Loucy (cell line): ENCODE measurements at regions not wholly inside any gene's neighbourhood (a gene's known extent, or its start where the extent isn't known, plus 50 kb on each side); places are given as distances from the start of the nearest gene placed in this dataset.

Experiments used
- H2AFZ ChIP-seq: fragments of 200-600 bp; sonication (generic); 2 replicates; pipeline ENCODE4 v1.6.0; 2016; ENCODE audit warnings: antibody characterized with exemption, mild to moderate bottlenecking, low read length, moderate library complexity
- H3F3A ChIP-seq: fragments of 200-600 bp; 2 replicates; pipeline ENCODE4 v1.6.0; 2016; ENCODE audit warnings: antibody characterized with exemption, low read depth, mild to moderate bottlenecking
- H3K27me3 ChIP-seq: fragments of 200-600 bp; sonication (generic); 2 replicates; pipeline ENCODE4 v1.6.1; 2014; ENCODE audit warnings: low read length, mild to moderate bottlenecking; ENCODE audit not compliant: insufficient read depth, poor library complexity, severe bottlenecking
- H3K36me3 ChIP-seq: fragments of 200-600 bp; sonication (generic); 2 replicates; pipeline ENCODE4 v1.6.1; 2016; ENCODE audit warnings: low read length; ENCODE audit not compliant: insufficient read depth
- H3K4me1 ChIP-seq: fragments of 200-600 bp; sonication (generic); 2 replicates; pipeline ENCODE4 v1.5.1; 2014; ENCODE audit warnings: low read length, mild to moderate bottlenecking; ENCODE audit not compliant: insufficient read depth, poor library complexity, severe bottlenecking
- H3K4me2 ChIP-seq: fragments of 200-600 bp; sonication (generic); 2 replicates; pipeline ENCODE4 v1.6.0; 2014; ENCODE audit warnings: antibody characterized with exemption, low read length, low read depth, mild to moderate bottlenecking; ENCODE audit not compliant: poor library complexity, severe bottlenecking
- H3K4me3 ChIP-seq: fragments of 200-600 bp; sonication (generic); 2 replicates; pipeline ENCODE4 v1.5.1; 2014; ENCODE audit warnings: low read length, mild to moderate bottlenecking, mixed read lengths; ENCODE audit not compliant: poor library complexity, severe bottlenecking
- H3K79me2 ChIP-seq: fragments of 200-600 bp; sonication (generic); 2 replicates; pipeline ENCODE4 v1.6.1; 2014; ENCODE audit warnings: low read length; ENCODE audit not compliant: insufficient read depth
- H3K9ac ChIP-seq: fragments of 200-600 bp; sonication (generic); 2 replicates; pipeline ENCODE4 v1.6.0; 2014; ENCODE audit warnings: mild to moderate bottlenecking, low read depth, low read length, moderate library complexity; ENCODE audit not compliant: poor library complexity, severe bottlenecking
- H3K9me2 ChIP-seq: fragments of 200-600 bp; sonication (generic); replicated peaks from 2 replicates; pipeline ENCODE4 v1.6.1; 2016; ENCODE audit warnings: low read depth, low read length, mixed read lengths
- H3K9me3 ChIP-seq: fragments of 200-600 bp; sonication (generic); 2 replicates; pipeline ENCODE4 v1.6.1; 2014; ENCODE audit warnings: mild to moderate bottlenecking, antibody characterized with exemption, low read length, low read depth; ENCODE audit not compliant: insufficient read depth
- H4K20me1 ChIP-seq: fragments of 200-600 bp; sonication (generic); 2 replicates; pipeline ENCODE4 v1.6.0; 2014; ENCODE audit warnings: antibody characterized with exemption, low read length, mild to moderate bottlenecking; ENCODE audit not compliant: insufficient read depth, poor library complexity, severe bottlenecking
- CTCF ChIP-seq: fragments of 200-600 bp; sonication (generic); conservative IDR thresholded peaks from 2 replicates; pipeline ENCODE4 v1.5.1; 2014; ENCODE audit warnings: mild to moderate bottlenecking, antibody characterized with exemption, low read length
- EZH2phosphoT487 ChIP-seq: fragments of 200-600 bp; IDR thresholded peaks from 2 replicates; pipeline ENCODE4 v1.6.1; 2018; ENCODE audit warnings: antibody characterized with exemption, mild to moderate bottlenecking, moderate library complexity, borderline replicate concordance

- no peaks in the 10 kb centered on the region for H3K27me3 ChIP-seq
Measured at GRCh38 chr16:49940464-49941224, 84.4 kb upstream of the CNEP1R1 start.

DNA sequence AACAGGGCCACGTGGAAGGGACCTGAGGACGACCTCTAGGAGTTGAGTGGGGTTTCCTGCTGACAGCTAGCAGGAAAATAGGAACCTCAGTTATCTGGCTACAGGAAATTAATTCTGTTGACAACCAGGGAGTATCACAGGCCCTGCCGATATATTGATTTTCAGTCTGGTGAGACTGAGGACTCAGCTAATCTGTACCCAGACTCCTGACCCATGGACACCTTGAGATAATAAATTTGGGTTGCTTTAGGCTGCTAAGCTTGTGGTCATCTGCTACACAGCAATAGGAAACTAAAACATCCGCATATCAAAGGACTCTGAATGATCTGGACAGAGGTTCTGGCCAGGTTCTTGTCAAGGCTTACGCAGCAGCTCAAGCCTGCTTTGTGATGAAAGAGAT is 80.8 kb upstream of the CNEP1R1 start:
- Histone ChIP-seq H3K4me2 (no peak overlapping the region), H4K20me1 (no peaks in the 10 kb centered on the region), H3K79me2 (no peaks in the 10 kb centered on the region), H3K9me3 (no peaks in the 10 kb centered on the region), H3K9me2 (no peaks in the 10 kb centered on the region), H3K4me1 (no peaks in the 10 kb centered on the region), H3K4me3 (no peak overlapping the region), H3K9ac (no peak overlapping the region), H3K36me3 (no peaks in the 10 kb centered on the region), H2AFZ (no peak overlapping the region), H3K27me3 (no peaks in the 10 kb centered on the region), H3F3A (no peaks in the 10 kb centered on the region)
- TF ChIP-seq EZH2phosphoT487 (no peak), CTCF (no peak)

More at GRCh38 chr16:49940464-49941224, 84.4 kb upstream of the CNEP1R1 start:
- Histone ChIP-seq H3K4me1 (no peaks in the 10 kb centered on the region), H3K9me2 (no peaks in the 10 kb centered on the region), H3F3A (no peaks in the 10 kb centered on the region), H3K9ac (no peak overlapping the region), H3K4me3 (no peak overlapping the region), H3K4me2 (no peak overlapping the region), H3K79me2 (no peaks in the 10 kb centered on the region), H3K9me3 (no peaks in the 10 kb centered on the region), H2AFZ (no peak overlapping the region), H3K36me3 (no peaks in the 10 kb centered on the region), H4K20me1 (no peaks in the 10 kb centered on the region)
- TF ChIP-seq EZH2phosphoT487 (no peak), CTCF (no peak)

- H3K4me2 ChIP-seq: no peak overlapping the region
- no peaks in the 10 kb centered on the region for H3K9me2 ChIP-seq
- H3K9me3 ChIP-seq: no peaks in the 10 kb centered on the region
- no peaks in the 10 kb centered on the region for H4K20me1 ChIP-seq
- H3K4me3 ChIP-seq: no peak overlapping the region
- TF ChIP-seq CTCF: no peak
- TF ChIP-seq EZH2phosphoT487: no peak
- H3F3A ChIP-seq: no peaks in the 10 kb centered on the region
- no peak overlapping the region for H3K9ac ChIP-seq
- H2AFZ ChIP-seq: no peak overlapping the region
- H3K36me3 ChIP-seq: no peaks in the 10 kb centered on the region
- H3K4me1 ChIP-seq: no peaks in the 10 kb centered on the region
- H3K79me2 ChIP-seq: no peaks in the 10 kb centered on the region
- no peaks in the 10 kb centered on the region for H3K27me3 ChIP-seq
Measured at GRCh38 chr16:49947907-49948678, 76.9 kb upstream of the CNEP1R1 start.
